ENCODE measurements at regions not wholly inside any gene's neighbourhood (a gene's known extent, or its start where the extent isn't known, plus 50 kb on each side); places are given as distances from the start of the nearest gene placed in this dataset.

DNA sequence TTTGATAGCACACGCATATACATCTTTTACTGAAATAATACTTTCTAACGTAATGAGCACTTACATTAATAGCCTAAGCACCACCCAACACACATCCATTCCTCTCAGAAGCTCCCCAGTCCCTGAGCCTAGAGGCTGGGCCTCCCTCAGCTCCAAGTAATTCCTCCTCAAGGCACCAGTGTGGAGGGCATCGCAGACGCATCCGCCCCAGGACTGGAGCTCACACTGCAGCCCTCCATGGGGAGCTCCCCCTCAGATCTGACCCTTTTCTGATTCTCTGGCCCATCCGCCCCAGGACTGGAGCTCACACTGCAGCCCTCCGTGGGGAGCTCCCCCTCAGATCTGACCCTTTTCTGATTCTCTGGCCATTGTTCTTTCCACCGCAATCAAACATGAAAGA, 60.4 kb upstream of the SNTG2 start:
- TF ChIP-seq CTCF (conservative IDR thresholded peaks at IDR 0.05 in 1 of 2, IDR thresholded peaks at IDR 0.05 in 1 of 2; ENCODE audit: low read depth in 1 of 2, low read length in 2 of 2) = no peak
- no peak for TF ChIP-seq EZH2 (IDR thresholded peaks at IDR 0.05; ENCODE audit: low read length, missing control alignments)

All from fibroblast of lung (primary cell).